Activated CD4-positive, alpha-beta T cell treated with anti-CD3 and anti-CD28 coated beads, Interleukin-2, amount 50 U/mL, for 24 hours (primary cell): ENCODE measurements at regions not wholly inside any gene's neighbourhood (a gene's known extent, or its start where the extent isn't known, plus 50 kb on each side); places are given as distances from the start of the nearest gene placed in this dataset.
"Not testable (repeated sequence)": the region's sequence is repeated elsewhere in the genome, so short reads cannot be mapped to it uniquely, and the experiment has no call there.

Experiments
- DNase-seq, 2 donors: peaks; one replicate each; pipeline ENCODE4 v3.0.0-alpha.2; 2020; ENCODE audit warnings: low read depth in 1 of 2, low spot score in 1 of 2

DNA sequence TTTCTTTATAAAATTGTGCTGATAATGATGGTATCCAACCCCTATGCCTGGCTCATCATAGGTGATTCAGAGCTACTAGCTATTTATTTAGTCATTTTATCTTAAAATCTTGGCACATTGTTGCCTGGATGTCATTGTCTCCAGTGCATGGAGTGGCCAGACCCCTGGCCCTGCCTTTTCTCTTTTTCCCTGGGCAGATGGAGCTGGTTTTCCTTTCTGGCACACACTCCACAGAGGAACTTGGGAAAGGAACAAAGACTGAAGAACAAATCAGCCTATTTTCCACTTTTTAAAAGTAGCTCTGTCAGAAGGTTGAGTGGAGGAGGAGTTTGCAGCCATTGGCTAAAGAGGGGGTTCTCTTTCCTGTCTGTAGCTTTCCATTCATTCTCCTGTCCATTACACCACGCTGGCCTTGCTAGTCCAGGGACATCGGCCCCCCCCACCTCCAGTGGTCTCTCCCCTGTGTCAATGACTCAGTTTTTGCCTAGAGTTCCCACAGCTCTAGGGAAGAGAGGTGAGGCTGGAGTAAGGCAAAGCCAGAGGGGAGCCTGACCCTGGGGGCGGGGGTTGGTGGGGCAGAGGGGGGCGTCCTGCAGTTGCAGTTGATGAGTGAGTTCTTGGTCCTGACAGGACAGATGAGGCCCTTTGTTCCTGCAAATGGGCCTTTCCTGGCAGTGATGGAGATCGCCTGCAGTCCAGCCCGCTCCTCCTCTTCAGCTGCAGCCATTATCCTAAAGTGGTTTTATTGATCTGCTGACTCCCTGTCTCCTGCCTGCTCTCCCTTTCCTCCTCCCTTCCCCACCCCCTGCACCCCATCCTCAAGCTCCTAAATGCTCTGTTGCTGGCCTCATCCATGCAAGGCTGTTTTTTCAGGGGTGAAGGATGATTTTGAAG, 774.5 kb downstream of the DHX35 start:
- DNase-seq = no peak

DNA sequence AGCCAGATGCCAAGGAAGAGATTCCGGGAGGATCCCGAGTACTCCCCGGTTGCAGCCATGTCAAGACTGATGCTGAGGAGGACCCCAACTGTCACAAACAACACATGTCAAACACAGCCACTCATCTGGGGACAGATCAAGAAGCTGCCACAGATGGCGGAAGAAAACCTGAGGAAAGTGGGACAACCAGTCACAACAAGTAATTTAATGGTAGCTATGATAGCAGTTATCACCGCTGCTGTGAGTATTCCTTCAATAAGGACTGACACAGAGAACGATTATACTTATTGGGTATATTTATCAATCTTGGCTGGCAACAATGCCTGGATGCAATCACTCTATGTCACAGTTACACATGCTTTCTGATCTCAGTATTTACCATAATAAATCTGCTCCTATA, 763.4 kb downstream of the DHX35 start:
- DNase-seq = not testable (repeated sequence)

DNA sequence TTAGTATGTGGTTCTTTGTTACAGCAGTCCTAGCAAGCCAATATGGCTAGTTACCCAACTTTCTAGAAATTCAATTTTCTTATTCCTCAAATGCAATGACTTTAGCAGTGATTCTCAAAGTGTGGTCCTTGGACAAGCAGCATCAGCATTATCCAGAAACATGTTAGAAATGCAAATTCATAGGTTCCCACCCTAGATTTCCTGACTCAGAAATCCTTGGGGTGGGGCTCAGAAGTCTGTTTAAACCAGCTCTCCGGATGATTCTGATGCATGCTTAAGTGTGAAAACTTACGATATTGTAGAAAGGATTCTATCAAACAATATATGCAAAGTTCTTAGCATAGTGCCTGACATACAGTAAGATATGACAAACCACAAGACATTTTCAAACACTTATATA, 757.1 kb downstream of the DHX35 start:
- DNase-seq = no peak

DNA sequence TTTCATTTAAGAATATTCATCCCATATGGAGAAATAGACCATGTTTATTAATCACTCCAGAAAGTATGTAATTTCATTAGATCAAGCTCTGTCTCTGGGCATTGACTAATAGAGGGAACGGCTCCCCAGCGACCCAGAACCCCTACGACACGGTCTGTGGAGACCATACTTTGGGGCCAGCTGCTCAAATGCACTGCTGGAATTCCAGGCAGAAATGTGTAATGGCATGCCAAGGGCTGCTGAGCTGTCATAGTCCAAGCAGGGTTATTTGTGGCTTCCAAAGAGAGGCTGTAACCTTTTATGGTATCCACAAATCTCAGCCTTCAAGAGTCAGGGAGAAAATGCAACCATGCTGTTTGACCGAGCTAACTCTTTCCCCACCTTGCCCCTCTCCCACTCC, 755.8 kb downstream of the DHX35 start:
- no peak for DNase-seq

DNA sequence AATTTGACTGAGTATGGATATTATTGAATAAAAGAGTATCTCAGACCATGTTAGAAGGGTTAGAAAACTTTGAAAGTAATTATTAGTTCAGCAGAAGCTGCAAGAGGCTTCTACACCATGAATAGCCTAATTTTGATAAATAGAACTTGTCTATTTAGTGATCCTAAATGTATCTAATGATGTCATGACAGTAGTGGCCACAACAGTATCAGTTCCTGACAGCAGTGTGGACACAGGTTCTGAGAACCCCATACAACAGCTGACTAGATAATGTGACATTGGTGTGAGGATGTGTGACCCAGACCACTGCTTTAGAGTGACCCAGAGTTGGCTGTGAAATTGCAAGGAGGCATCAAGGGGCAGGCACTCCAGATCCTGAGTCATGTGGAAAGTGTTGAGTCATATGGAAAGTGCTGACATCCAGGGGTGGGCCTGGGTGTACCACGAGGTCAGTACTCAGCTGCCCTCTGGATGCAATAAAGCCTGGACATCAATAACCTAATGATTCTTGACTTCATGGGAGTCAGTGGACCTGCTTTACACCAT, 754.7 kb downstream of the DHX35 start:
- DNase-seq = no peak

DNA sequence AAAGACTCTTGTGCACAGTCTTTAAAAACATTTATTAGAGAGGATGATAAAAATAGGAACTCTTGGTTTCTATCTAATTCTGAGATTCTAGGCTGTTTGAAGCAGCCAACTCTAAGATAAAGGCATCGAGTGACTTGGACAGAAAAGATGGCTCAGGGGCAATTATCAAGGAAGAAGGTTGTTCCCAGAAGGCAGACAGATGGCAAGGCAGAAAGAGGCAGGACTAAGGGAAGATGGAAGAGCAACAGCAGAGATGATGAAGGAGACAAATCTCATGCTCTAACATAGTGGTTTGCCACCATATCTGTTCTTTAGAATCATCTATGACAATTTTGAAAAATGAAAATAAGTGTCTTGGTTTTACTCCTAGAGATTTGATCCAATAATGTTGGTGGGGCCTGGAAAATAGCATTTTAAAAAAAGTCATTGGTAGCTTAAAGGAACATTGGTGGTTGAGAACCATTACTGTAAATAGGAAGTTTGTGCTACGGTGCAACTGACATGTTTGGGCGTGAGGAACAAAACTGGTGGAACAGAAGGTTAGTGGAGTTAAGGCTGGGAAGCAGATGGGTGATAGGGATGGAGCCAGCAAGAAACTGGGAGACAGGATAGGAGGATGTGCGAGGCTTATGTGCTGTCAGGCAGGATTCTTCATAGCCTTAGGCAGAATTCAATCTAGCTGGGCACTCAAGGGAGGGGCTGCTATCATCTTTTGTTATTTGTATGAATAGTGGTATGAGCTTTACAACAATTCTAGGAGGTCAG, 751.1 kb downstream of the DHX35 start:
- no peak for DNase-seq

DNA sequence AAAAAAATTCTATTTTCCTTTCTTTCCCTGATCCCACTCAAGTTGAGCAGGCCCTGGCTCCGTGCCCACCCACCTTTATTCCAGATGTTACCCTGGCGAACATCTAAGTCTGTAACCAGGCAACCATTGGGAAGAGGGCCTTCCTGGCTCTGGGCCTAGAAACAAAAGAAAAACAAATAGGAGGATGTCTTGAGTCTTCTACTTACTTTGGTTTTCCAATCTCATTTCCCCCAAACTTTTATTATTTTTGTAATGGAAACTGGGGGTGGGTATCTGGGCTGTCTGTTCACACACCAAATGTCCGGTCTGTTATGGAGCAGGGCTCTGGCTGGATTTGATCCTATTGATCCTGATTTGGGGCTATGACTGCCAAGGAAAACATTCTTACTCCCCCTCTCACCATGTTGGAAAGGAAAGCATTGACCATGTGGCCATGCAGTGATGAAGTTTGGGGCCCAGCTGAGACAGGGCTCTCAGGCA, 744.1 kb downstream of the DHX35 start:
- no peak for DNase-seq

DNA sequence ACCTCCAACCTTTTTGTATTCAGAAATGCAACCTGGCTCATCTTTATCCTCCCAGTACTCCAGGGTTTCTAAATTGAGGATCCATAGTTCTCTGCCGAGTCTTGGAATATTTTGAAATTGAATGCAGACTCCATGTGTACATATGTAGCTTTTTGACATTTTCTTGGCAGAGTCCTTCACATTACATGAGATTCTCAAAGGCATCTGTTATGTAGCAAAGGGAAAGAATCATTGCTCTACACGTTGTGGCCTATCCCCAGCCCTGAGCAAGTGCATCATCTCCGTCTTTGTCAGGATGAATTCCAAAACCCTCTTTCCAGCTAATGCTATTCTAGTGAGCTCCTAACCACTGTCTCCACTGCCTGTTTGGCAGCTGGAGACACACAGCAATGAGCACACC, 742.9 kb downstream of the DHX35 start:
- no peak for DNase-seq

DNA sequence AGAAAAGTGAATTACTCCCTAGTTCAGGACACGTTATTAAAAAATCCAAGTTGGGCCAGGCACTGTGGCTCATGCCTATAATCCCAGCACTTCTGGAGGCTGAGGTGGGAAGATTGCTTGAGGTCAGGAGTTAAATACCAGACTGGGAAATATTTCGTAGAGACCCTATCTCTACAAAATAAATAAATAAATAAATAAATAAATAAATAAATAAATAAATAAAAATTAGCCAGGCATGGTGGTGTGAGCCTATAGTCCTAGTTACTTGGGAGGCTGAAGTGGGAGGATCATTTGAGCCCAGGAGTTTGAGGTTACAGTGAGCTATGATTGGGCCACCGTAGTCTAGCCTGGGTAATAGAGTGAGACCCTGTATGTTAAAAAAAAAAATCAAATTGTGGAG, 741.2 kb downstream of the DHX35 start:
- not testable (repeated sequence) for DNase-seq

DNA sequence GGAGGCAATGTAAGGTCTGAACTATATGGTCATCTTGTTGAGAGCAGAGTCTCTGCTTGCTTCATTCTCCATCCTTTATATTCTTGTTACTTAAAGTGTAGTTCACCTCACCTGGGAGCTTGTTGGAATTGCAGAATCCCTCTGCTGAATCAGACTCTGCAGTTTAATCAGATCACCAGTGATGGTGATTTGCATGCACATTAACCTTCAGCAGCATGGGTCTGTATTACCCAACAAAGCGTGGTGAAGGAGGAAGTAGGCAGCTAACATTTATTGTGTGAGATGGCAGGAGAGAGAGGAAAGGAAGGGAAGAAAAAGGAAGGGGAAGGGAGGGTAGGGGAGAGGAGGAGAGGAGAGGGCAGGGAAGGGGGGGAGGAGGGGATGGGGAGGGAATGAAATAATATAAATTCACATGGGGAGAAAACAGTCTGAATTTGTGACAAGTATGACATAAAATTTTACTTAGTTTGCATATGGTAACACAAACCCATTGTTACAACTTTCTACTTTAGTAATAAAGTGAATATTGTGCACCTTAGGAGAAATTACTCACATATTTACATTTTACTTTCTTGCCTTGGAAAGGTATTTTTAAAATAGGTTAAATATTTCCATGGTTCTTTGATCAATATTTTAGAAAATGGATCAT, 740.7 kb downstream of the DHX35 start:
- no peak for DNase-seq

DNA sequence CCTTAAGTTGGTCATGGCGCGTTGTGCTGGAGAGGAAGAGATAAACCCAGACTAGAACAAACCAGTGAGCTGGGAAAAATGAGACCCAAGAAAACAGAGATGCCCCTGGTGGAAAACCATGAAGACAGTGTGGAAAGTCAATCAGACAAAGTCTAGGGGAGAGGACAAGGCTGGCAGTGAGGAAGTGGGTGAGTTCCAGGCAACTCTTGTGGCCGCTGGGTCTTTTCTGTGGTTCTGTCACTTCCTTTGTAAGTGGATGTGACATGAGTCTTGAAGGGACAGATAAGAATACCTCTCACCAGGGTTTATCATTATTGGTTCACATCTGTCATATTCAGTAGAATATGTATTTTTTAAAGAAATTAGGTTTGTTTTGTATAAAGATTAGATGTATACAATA, 738.4 kb downstream of the DHX35 start:
- no peak for DNase-seq

DNA sequence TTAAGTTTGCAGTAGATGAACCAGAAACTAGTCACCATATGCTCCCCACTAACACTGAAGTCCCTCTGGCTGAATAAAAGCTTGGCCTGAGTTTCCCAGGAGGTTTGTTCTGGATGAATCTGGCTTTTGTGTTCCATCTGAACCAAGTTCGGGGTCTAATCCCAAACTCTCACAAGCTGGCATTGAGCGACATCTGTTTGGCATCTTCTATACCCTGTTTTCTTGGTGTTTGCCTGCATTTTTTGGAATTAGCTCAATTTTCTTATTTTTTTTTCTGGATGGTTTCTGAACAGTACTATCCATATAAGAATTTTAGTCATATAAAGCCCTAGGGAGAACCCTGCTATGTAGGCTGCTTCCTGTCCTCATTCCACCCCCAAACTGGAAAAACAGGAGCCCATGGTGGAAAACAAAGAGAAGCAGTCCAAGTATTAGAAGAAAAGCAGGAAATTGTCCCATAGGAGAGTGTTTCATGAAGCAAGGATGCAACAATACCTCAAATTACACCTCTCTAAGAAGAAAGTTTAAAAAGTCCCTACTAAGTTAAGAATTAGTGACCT, 737.1 kb downstream of the DHX35 start:
- no peak for DNase-seq

DNA sequence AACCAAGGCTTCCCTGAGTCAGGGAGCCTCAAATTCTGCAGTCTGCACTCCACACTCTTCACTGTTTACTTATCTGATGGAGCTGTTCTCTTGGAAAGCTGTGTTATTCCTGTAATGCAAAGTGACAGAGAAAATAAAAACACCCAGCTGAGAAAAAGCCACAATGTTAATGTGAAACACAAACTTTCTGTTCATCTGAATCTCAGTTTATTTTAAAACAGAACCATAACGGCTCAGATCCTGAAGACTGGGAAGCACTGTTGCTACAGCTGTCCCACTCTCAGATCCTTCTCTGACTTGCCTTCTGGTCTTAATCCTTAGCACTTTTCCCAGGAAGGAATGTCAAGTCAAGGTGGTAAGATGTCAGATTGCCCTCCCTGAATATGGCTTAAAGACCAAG, 736.6 kb downstream of the DHX35 start:
- no peak for DNase-seq

DNA sequence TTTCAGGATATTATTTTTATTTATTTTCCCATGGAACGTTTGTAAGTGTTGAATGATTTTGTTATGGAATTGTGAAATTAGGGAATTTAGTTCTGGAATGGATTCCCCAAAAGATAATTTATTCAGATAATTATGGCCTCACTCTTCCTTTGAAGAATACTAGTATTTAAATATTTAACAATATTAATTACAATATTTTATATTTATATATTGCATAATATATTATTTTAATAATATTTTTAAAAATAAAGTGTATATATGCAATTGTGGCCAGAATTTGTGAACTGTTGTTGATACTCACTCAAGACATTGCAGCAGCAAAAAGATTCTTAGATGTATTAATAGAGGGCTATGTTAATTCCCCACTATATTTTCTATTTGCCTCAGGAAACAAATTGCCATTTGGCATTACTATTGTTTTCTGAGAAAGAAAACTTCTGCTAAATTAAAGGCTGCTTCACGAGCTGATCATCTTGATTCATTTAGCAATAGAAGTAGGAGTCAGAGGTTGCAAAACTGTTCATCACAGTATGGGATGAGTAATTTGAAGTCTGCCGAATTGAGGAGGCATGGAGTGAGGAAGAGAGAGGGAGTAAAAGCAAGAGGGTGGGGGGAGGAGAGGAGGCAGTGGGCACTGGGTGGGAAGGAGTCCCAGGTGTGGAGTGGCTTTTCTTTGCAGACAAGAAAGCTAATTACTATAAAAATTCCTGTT, 729.2 kb downstream of the DHX35 start:
- no peak for DNase-seq

DNA sequence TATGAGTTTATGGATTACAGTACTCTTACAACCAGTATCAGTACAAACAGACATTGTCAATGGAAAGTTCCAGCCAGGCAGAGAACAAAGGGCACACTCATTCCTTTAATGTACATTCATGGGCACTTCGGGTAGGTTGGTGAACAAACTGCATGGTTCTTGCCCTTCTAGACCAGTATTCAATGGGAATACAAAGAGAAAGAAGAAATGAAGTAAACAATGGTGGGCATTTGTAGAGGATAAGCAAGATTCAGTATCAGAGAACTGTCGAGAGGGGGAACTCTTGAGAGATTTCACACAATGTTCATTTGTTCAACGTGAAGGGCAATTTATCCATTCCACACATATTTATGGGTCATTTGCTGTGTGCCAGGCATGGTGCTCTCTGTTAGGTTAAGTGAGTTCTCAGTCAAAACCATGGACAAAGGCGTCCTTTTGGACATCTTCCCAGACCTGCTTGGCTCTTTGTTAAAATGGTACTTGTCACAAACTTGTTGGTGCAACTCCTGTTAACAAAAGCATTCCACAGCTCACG, 714.8 kb downstream of the DHX35 start:
- no peak for DNase-seq

DNA sequence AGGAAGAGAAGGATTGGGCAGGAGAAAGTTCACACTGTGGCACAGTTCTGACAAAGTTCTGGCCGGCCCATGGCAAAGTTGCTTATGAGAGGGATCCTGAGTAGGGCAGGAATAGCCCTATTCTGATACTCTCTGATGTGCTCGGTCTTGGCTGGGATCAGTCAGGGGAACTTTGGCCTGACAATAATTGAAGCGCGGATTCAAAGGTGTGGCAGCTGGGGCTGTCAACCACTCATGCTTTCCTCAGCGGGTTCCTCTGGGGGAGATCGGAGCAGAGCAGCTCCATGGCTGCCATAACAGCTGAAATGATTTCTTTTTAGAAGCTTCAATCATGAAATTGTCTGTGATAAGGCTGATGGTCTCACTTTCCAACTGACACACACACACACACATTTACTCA, 714.1 kb downstream of the DHX35 start:
- DNase-seq = no peak

DNA sequence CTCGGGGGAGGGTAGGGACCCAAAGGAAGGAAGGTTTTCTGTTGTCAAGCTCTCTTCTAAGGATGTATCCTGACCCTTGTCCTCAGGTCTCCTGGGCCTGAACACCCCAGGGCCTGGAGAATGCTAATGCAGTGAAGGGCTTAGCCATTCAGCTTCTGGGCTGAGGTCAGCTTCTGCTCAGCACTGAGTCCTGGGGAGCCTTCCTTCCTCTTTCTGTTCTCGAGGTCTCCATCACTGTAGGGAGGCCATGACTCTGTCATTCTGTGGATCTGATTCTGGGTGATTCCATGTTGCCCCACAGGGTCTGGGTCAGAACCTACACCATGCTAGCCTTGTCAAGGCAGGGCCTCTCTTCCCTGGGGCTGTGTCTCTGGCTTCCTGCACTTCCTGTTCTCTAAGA, 712.7 kb downstream of the DHX35 start:
- DNase-seq = no peak

DNA sequence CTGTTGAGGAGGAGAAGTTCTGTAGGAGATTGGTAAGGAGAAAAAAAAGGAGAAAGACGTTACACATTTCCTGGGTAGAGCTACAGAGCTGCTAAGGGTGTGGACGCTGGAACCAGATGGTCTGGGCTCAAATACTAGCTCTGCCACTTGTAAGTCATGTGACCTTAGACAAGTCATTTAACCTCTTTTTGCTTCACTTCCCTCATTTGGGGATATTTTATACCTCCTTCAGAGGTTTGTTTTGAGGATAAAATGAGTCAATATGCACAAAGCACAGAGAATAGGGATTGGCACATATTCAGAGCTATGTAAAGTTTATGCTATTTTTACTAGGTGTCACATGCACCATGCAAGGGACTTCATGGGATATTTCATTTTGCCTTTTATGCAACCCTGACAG, 708.8 kb downstream of the DHX35 start:
- DNase-seq = no peak

DNA sequence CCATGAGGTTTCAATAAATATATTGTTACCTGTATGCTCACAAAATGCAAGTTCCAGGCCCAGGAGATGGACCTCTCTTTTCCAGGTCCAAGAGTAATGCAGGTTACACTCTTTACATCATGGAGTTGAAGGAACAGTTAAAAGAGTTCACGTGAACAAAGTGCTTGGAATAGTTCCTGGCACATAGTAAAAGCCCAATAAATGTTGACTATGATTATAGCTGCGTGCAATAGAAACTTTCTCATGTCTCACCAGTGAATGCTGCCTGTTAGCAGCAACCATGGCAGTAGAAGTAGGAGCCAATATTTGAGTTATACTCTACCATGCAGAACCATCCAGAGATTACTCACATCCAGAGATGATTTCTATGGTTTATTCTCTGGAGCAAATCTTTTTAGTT, 707.5 kb downstream of the DHX35 start:
- DNase-seq = no peak

DNA sequence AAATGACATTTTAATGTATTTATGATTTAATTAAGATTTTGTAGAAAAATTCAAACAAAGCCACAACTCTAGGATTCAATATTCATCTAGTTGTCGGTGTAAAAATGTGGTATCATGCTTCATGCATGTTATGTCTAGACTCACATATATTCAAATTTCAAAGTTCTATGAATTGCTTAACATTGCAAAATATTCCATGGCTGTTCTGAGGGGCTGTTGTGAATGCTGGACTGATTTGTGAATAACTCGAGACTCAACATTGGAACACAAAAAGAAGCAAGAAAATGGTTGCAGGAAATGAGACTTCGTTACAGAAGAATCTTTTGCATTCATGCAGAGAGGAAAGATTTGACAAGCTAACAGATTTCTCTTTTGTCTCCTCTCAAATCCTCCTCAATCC, 705.9 kb downstream of the DHX35 start:
- DNase-seq = no peak
